ENCODE measurements at regions not wholly inside any gene's neighbourhood (a gene's known extent, or its start where the extent isn't known, plus 50 kb on each side); places are given as distances from the start of the nearest gene placed in this dataset.
A peak's percentile ranks its signal among the peaks of the same experiment; 100 is the strongest.

GRCh38 chr20:60064554-60065196 is 106.5 kb downstream of the CDH26 start:
- DNase-seq (ENCODE audit: low read depth): no peak
- H3K4me3 ChIP-seq (ENCODE audit: low read depth, low read length): no peak overlapping the region
- no peak for TF ChIP-seq CTCF (IDR thresholded peaks at IDR 0.05; ENCODE audit: insufficient read depth, low read depth, low read length)

- no peak for TF ChIP-seq CTCF (IDR thresholded peaks at IDR 0.05; ENCODE audit: insufficient read depth, low read depth, low read length)
- no peak overlapping the region for H3K4me3 ChIP-seq (ENCODE audit: low read depth, low read length)
- DNase-seq (ENCODE audit: low read depth): no peak
Measured at GRCh38 chr20:60065741-60066437, 107.7 kb downstream of the CDH26 start.

- no peak for DNase-seq (ENCODE audit: low read depth)
- H3K4me3 ChIP-seq (ENCODE audit: low read depth, low read length): no peak overlapping the region
- no peak for TF ChIP-seq CTCF (IDR thresholded peaks at IDR 0.05; ENCODE audit: insufficient read depth, low read depth, low read length)
Measured at GRCh38 chr20:60066438-60066823, 108.2 kb downstream of the CDH26 start.

GRCh38 chr20:60068509-60068908 is 110.3 kb downstream of the CDH26 start:
- no peak for TF ChIP-seq CTCF (IDR thresholded peaks at IDR 0.05; ENCODE audit: insufficient read depth, low read depth, low read length)
- no peak overlapping the region for H3K4me3 ChIP-seq (ENCODE audit: low read depth, low read length)
- no peak for DNase-seq (ENCODE audit: low read depth)

GRCh38 chr20:60069656-60070055 is 111.4 kb downstream of the CDH26 start:
- no peak for TF ChIP-seq CTCF (IDR thresholded peaks at IDR 0.05; ENCODE audit: insufficient read depth, low read depth, low read length)
- no peak overlapping the region for H3K4me3 ChIP-seq (ENCODE audit: low read depth, low read length)
- DNase-seq (ENCODE audit: low read depth): peak; percentile 30

- DNase-seq (ENCODE audit: low read depth): no peak
Measured at GRCh38 chr20:60070791-60071190, 112.6 kb downstream of the CDH26 start.

More at GRCh38 chr20:60070791-60071190, 112.6 kb downstream of the CDH26 start:
- no peak overlapping the region for H3K4me3 ChIP-seq (ENCODE audit: low read depth, low read length)
- TF ChIP-seq CTCF (IDR thresholded peaks at IDR 0.05; ENCODE audit: insufficient read depth, low read depth, low read length): no peak
